BE2C (cell line): ENCODE measurements at regions not wholly inside any gene's neighbourhood (a gene's known extent, or its start where the extent isn't known, plus 50 kb on each side); places are given as distances from the start of the nearest gene placed in this dataset.

Experiments used
- DNase-seq: peaks from one replicate; pipeline ENCODE4 v3.0.0-alpha.2; 2020
- H3K27me3 ChIP-seq: fragments of 250-450 bp; sonication (Bioruptor Pico); 2 replicates; pipeline ENCODE4 v1.5.1; 2020; ENCODE audit warnings: mild to moderate bottlenecking
- H3K36me3 ChIP-seq: fragments of 250-450 bp; sonication (Bioruptor Pico); 2 replicates; pipeline ENCODE4 v1.5.1; 2020; ENCODE audit warnings: mild to moderate bottlenecking
- H3K4me1 ChIP-seq: fragments of 250-450 bp; sonication (Bioruptor Pico); 2 replicates; pipeline ENCODE4 v1.5.1; 2020
- H3K4me3 ChIP-seq: 2 replicates; pipeline ENCODE4 v1.5.1; 2011; ENCODE audit warnings: low read depth, low read length
- H3K9me3 ChIP-seq: fragments of 250-450 bp; sonication (Bioruptor Pico); 2 replicates; pipeline ENCODE4 v1.5.1; 2020
- CTCF ChIP-seq: IDR thresholded peaks from 2 replicates; pipeline ENCODE4 v1.5.1; 2012; ENCODE audit warnings: mild to moderate bottlenecking, low read depth, low read length

- H3K4me1 ChIP-seq: no peaks in the 10 kb centered on the region
- no peak for DNase-seq
- no peaks in the 10 kb centered on the region for H3K27me3 ChIP-seq
- TF ChIP-seq CTCF: no peak
- H3K9me3 ChIP-seq: no peaks in the 10 kb centered on the region
- no peaks in the 10 kb centered on the region for H3K36me3 ChIP-seq
- no peak overlapping the region for H3K4me3 ChIP-seq
These were observed 61.7 kb upstream of the MGMT start for GRCh38 chr10:129405389-129405788.

GRCh38 chr10:129410688-129411392 lies 56.2 kb upstream of the MGMT start:
- H3K36me3 ChIP-seq: no peaks in the 10 kb centered on the region
- TF ChIP-seq CTCF: no peak
- H3K9me3 ChIP-seq: no peaks in the 10 kb centered on the region
- H3K4me3 ChIP-seq: no peak overlapping the region
- DNase-seq: no peak
- no peaks in the 10 kb centered on the region for H3K27me3 ChIP-seq
- no peaks in the 10 kb centered on the region for H3K4me1 ChIP-seq

DNA sequence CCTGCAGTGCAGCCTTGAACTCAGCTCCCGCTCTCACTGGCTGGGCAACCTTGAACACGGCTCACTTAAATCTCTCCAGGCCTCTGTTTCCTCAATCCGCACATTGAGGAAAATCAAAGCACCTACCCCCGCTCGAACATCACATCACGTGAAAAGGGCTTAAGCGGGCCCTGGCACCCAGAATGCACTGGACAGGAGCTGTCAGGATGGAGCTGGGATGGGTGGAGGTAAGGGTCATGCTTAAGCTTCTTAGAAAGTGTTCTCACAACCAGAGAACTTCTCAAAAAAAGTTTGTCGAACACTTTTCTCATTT lies 55.7 kb upstream of the MGMT start:
- Histone ChIP-seq H3K9me3 (no peaks in the 10 kb centered on the region), H3K27me3 (no peaks in the 10 kb centered on the region), H3K4me3 (no peak overlapping the region), H3K36me3 (no peaks in the 10 kb centered on the region), H3K4me1 (no peaks in the 10 kb centered on the region)
- DNase-seq: no peak
- no peak for TF ChIP-seq CTCF

DNA sequence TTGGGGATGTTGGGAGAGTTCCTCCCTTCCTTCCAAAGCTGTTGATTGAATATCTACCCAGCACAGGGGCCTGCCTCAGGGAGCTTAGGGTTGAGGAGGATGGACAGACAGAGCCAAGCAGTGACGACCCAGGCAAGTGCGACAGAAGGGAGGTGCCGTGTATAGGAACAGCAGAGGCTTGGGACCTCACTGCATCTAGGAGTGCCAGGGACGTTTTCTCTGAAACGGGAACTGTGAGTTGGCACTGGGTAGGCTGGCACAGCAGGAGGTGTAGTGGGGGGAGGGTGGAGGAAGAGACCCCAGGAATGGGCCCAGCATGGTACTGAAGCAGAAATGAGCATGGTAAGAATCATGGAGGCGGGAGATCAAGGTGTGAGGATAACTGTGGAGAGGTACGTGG lies 55.3 kb upstream of the MGMT start:
- no peak for TF ChIP-seq CTCF
- Histone ChIP-seq H3K4me3 (no peak overlapping the region), H3K9me3 (no peaks in the 10 kb centered on the region), H3K27me3 (no peaks in the 10 kb centered on the region), H3K4me1 (no peaks in the 10 kb centered on the region), H3K36me3 (no peaks in the 10 kb centered on the region)
- DNase-seq: no peak

DNA sequence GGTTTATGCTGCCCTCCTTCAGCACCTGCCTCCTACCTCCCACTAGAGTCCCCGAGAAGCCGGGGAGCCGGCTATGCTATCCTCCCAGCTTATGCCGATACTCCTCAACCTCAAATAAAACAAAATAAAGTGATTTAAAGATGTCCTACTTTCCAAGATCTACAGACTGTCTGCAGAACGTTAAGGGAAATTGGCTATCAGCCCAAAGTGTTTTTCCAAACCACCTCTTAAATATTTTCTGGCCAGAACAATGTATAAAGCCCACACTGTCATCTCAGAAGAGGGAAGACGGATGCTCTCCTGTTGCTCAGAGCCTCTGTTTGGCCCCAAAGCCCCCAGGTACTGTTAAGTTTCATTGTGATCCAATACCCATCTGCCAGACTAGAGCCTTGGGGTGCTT lies 54.0 kb upstream of the MGMT start:
- H3K4me3 ChIP-seq: no peak overlapping the region
- no peaks in the 10 kb centered on the region for H3K27me3 ChIP-seq
- H3K9me3 ChIP-seq: no peaks in the 10 kb centered on the region
- TF ChIP-seq CTCF: no peak
- no peaks in the 10 kb centered on the region for H3K36me3 ChIP-seq
- DNase-seq: no peak
- no peaks in the 10 kb centered on the region for H3K4me1 ChIP-seq

DNA sequence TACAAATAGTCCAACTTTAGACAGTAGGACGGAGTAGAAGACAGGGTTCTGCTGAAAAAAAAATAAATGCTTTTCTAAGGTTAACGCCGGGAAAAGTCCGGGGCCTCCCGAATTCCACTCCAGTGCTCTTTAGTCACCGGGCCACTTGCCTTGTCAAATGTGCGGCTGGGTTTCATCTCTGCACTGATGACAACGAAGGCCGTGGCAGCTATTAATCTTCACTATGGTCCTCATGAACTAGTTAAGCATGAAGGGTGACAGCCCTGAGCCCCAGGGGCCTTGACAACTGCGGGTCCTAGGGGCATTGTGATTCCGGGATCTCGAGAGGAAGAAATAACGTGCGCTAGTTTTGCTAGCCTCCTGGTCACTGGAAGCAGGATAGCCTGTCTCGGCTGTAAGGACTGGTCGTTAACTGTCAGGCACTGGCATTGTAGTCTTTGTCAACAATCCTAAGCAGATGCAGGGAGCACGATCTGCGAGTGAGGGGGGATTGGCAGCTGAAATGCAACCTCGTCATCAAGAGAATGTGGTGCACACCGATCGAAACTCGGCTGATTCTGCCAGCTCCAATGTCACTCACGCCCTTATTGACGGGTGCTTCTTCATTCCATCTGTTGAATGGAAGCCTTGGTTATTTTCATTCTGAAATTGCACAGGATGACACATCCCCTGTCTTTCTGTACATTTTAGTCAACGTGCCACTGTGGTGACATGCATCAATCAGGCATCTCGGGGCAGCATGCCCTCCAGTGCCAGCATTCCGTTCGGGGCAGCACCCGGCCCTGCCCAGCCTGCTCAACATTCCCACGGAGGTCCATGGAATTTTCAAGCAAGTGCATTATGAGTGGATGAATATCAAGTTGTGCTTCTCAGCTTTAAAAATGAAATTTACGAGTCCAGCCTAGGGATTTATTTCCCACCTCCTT lies 51.6 kb upstream of the MGMT start:
- no peaks in the 10 kb centered on the region for H3K36me3 ChIP-seq
- no peak overlapping the region for H3K4me3 ChIP-seq
- no peak for DNase-seq
- no peak for TF ChIP-seq CTCF
- H3K9me3 ChIP-seq: no peaks in the 10 kb centered on the region
- H3K4me1 ChIP-seq: no peaks in the 10 kb centered on the region
- H3K27me3 ChIP-seq: no peaks in the 10 kb centered on the region
